Embryonic facial prominence (tissue), 1 donor: ENCODE measurements at regions not wholly inside any gene's neighbourhood (a gene's known extent, or its start where the extent isn't known, plus 50 kb on each side); places are given as distances from the start of the nearest gene placed in this dataset.
"Not testable (repeated sequence)": the region's sequence is repeated elsewhere in the genome, so short reads cannot be mapped to it uniquely, and the experiment has no call there.

Experiments used
- DNase-seq: peaks from one replicate; pipeline ENCODE4 v3.0.0-alpha.2; 2016; ENCODE audit errors: extremely low spot score

DNA sequence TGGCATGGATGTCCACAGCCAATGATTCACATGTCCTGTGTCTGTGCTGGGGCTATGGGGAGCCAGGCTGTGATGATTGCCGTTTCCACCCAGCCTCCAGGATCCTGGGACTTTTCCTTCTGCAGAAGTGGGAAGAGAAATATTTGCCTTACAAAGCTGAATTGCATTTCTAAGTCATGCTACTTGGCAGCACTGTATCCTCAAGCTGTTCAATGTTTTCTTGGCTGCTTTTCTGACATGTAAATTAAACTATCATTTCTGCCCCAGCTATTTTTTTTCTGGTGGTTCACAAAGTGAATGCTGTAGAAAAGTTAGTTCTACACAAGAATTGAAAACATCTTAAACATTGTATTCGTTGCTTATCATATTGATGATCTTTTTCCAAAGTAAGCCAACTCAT lies 51.9 kb upstream of the TCERG1L start:
- no peak for DNase-seq

DNA sequence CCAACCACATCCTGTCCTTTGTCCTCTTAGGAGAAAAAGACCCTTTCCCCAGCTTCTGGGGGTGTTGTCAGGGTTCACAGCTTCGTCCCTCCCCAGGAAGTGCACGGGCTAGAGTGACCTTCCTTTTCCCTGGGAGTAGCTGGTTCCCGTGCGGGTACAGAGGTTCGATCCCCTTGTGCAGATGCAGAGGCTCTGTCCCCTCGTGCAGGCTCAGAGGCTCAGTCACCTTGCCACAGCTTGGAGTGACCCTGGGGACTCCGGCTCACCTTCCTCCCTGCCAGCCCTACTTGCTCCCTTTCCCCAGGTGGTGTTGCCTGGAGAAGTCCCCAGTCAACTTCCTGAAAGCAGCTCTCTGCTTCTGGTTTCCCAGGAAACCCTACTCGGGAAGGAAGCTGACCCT lies 60.0 kb upstream of the TCERG1L start:
- DNase-seq: no peak

DNA sequence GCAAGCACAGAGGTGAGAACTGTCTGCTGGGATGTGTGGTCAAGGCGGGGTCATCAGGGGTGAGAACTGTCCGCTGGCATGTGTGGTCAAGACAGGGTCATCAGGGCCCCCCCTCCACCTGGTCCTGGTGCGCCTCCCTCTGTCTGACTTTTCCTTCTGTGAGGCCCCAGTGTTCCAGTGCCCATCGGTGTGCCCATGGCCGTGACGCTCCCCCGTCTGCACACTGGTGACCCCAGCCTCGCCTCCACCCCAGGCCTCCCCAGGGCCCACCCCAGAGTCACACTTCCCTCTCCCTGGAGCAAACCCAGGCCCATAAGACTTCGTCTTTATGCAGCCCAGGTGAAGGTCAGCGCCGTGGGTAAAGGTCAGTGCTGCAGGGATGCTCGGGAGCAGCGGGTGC lies 70.1 kb upstream of the TCERG1L start:
- DNase-seq: no peak

DNA sequence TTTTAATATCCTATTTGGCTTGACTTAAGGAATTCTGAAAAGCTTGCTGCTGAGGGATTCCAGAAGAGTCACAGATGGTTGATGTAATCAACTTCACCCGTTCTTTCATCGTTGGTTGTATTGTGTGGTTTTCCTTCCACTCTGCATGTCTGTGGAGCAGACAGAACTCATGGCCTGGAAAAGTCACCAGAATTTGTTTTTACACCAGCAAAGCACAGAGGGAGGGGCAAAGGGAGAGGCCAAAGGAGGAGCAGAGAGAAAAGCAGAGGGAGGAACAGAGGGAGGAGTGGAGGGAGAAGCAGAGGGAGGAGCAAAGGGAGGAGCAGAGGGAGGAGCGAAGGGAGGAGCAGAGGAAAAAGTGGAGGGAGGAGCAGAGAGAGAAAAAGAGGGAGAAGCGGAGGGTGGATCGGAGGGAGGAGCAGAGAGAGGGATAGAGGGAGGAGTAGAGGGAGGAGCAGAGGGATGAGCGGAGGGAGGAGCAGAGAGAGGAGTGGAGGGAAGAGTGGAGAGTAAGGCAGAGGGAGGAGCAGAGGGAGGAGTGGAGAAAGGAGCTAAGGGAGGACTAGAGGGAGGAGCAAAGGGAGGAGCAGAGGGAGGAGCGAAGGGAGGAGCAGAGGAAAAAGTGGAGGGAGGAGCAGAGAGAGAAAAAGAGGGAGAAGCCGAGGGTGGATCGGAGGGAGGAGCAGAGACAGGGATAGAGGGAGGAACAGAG lies 73.8 kb upstream of the TCERG1L start:
- DNase-seq: not testable (repeated sequence)

DNA sequence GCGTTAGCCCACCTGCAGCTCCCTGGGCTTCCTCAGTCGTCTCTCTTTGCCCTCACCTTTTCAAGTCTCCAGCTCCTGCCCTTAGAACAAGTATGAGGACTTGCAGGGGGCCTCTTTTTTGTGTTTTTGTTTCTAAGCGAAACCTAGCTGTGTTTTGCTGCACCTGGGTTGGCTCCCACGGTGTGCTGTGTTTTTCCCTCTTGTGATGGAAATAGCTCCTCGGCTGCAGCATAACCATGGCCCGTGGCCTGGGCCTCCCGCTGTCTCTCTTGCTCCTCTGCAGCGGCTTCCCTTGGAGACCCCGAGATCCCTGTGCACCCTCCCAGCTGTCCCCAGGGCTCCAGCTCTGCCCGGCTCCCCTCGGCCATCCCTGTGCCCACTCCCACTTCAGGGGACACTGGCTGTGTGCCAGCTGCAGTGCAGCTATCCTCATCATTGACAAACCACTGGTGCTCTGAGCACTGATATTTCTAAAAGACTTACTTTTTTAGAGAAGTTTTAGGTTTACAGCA lies 75.6 kb upstream of the TCERG1L start:
- DNase-seq: no peak

DNA sequence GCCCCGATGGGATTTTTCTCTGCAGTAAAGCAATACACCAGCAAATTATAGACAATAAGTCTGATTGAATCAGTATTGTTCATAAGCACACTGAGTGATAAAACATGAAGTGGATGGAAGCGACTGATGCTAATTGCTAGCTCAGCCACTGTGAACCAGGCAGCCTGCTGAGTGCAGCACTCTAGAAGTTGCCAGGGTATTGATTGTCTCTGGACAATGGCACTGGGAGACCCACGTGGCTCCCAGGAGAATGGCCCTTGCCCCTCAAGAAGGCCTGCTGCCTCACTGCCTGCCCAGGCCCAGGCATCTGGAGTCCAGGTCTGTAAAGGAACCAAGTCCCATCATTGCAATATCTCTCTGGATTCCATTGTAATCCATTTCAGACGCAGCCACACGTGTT lies 80.4 kb upstream of the TCERG1L start:
- no peak for DNase-seq

DNA sequence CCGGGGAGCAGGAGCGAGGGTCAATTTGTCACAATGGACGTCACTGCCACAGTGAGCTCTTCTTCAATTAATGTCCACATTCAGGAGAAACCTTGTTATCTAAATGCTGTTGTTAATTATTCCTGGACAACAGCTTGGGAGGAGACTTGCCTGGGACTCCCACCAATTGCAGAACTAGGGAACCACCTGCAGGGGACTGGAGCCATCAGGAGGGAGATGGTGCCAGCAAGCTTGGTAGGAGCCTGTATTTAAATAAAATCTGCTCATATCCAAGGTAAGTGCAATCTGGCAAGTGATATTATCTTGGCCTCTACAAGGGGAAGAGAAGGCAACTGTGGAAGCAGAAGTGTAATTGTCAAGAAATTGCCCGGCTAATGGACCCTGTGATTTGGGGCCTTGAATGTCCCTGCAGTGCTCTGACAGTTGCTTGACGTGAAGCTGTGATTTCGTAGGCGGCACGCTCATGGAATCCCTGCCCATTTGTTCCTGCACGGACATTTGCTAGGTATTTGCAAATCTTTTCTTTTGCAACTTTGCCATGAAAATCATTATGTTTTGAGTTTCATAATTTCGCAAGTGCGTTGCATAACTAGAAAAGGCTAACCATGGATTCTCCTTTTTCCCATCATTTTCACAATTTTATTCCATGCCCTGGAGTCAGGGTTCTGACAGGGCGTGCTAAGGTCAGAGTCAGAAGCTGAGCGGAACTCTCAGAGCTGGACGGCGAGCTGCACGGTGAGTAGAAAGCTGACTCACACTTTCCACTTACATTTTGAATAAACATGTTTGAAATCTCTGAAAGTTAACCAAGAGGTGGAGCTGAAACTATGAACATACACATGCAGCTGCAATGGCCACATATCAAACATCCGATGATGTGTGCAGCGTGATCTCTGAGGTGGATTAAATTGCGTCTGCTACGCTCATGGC lies 84.9 kb upstream of the TCERG1L start:
- no peak for DNase-seq

DNA sequence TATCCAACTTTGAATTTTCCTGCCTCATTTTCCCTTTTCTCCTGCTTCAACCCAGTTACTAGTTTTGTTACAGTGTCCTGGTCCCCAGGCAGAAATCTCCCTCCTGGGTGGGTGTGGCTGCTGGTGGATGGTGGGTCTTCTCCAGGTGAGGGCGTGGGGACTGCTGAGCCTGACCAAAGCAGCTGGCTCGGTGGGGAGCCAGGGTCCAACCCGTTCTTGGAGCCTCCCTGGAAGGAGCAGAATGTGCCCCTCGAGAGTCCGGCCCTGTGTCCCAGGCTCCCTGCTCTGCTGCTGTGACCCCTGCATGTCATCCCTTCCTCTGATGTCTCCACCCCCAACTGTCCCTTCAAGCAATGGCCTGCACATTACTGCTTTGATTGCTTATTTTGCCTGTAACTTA lies 86.6 kb upstream of the TCERG1L start:
- DNase-seq: no peak

DNA sequence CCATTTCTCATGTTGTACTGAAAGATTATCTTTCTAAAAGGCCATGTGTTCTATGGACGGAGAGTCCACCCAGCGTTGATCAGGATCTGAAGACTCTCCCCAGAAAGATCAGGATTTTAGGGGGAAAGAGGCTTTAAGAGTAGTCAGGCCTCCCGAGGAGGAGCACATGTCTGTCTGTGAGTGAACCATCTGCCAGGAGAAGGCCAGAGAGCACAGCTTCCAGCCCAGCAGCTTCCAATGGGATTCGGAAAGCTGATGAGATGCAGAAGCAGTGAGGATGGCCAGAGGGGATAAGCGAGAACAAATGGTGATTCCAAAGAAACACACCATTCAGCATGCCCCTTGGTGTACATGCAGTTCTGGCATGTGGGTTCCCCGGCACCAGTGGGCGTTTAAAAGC lies 88.5 kb upstream of the TCERG1L start:
- no peak for DNase-seq

DNA sequence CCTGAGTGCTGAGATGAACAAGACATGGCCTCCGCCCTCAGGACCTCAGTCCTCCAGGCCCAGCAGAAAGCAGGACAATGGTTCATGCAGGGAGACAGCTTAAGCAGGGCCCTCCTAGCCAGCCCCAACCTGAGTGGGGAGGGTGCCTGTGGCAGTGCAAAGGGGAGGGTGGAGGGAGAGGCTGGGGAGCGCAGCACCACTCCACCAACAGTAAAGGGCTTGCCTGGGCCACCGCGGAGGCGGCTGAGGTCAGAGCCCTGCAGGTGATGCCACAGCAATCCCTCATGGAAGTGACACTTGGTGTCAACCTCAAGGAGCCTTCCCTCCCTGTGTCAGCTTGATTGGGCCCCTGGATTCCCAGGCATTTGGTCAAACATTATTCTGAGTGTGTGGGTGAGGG lies 89.0 kb upstream of the TCERG1L start:
- no peak for DNase-seq

DNA sequence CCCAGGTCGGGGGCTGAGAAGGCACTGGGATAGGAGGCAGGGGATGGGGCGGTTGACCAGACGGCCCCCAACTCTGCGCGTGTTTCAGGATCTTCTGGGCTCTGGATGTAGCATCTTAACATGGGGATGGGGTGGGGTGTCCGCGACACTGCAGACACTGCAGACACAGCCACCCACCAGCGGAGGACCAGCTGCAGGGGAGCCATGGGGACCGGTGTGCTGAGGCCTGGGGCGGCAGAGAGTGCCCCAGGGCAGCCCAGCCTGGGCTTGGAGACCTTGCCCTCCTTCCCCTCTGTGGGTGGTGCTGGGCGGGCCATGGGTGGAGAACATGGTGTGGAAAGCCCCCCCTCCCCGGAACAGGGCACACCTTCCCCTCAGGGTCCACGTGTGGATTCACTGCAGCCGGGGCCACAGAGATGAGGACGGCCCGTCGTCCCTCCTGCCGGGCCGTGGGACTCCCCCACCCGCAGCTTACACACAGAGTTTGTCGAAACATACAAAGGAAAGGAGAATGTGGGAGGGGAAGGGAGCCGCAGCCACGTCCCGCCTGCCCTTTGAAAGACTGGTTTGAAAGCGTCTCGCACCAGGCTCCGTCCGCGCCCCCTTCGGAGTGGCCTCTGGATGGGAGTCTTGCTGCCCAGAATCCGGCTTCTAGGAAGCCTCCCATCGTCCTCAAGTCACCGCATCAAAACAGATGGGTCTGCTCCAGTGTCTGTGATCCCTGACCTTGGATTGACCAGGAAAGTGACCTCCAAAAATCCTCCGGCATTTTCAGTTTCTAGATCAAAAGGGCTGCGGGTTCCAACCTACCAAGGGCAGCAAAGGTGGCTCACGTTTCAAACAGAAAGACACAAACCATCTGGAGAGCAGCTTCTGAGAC lies 91.5 kb upstream of the TCERG1L start:
- no peak for DNase-seq

DNA sequence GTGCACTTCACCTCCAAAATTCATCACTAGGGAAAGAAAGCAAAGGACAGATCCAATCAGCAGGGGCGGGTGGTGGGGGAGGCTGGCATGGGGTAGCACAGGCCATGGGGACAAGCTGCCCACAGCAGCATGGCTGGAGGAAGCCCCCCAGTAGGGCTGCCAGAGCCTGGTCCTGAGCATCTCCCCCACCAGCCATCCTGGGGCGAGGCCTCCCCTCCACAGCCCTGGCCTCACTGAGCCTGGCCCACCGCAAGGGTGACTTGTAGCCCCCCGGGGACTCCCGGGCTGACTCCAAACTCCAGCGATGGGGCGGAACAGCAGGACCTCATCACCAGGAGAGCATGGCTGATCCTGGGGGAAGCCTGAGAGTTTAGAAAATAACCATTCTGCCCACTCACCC lies 92.4 kb upstream of the TCERG1L start:
- DNase-seq: no peak

DNA sequence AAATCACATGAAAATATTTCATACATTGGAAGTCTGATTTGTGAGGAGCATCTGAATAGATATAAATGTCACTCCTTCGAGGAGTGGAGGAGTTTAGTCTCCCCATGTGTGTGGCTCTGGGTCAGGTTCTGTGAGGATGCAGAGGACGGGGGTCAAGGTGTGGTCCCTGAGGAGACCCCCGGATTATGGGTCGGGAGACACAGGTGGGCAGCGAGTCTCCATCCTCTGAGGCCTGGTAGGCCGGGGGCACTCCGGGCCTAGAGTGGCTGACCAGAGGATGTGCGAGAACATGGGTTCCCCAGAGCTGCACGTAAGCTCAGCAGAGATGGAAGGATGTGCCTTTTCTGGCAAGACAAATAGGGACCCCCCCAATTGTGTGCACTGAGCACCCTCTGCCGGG lies 93.4 kb upstream of the TCERG1L start:
- no peak for DNase-seq

DNA sequence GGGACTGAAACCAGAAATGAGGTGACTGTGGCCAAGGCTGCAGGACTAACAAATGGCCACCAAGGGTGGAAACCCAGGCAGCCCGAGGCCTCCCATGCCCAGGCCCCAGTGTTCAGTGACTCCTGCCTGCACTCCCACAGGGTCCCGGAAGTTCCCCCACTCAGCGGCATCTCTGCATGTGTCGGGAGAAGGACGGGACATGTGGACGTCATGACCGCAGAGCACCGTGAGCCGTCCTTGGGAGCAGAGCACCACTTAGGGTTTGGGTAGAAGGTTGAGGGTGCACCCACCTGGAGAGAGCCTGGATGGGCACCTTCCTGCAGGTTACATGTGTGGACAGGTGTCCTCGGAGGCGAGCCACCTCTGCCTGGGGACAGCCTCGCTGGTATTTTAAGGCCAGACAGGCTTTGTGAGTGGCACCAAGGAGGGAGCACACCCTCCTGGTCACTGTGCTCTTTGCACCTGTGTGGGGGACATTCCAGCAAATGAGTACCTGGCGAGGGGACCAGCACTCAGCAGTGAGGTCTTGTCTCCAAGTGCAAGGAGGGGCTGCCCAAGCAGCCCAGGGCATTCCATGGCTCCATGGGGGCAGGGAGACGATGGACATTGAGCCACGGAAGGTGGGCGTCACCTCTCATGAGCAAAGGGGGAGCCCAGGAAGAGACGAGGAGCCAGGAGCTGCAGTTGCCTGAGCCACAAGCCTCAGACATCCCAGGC lies 95.3 kb upstream of the TCERG1L start:
- DNase-seq: no peak

DNA sequence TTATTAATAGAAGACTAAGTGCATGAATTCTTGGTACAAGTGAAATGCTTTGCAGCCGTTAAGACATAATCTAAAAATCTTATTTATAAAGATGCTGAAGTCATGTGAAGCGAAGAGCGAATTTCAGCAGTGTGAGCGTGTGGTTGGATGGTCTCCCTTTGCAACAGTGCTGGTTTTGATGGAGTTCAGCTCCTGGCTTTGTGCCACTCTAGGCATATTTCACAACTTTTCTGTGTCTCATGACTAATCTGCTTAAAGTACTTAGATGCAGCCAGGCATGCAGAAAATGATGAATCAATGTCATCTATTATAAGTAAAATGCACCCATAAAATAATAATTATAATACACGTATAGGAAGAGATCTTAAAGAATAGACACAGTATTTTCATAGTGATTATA lies 107.2 kb upstream of the TCERG1L start:
- no peak for DNase-seq

DNA sequence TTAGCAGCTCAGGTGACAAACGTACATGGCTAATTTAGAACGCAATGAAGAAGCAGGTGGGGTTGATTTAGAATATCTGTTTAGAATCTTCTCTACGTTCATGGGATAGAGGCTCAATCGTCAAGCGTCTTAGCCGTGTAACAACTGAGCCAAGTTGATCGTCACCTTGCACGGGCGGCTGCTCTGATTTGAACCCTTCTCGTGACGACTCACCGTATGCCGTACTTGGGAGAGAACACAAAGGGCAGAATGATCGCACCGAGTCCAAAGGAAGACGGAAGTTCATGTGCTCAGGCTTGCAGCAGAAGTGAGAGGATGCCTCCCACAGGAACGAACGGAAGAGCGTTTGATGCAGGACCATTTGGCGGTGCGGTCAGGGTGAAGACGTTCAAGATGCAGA lies 108.3 kb upstream of the TCERG1L start:
- no peak for DNase-seq

DNA sequence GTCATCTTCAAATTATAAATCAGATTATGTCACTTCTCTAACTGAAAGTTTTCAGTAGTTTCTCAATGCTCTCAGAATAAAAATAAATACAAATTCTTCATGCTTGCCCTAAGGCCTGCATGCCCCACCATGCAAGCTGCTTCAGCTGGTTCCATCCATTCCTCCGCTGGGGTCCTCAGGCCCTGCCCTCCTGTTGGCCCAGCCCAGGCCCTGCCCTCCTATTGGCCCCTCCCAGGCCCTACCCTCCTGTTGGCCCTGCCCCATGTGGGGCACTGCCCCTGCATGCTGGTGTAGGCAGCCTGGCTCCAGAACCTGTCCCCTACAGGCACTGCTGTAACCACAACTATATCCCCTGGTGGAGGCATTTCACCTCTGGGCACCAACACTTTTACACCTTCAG lies 109.3 kb upstream of the TCERG1L start:
- no peak for DNase-seq

DNA sequence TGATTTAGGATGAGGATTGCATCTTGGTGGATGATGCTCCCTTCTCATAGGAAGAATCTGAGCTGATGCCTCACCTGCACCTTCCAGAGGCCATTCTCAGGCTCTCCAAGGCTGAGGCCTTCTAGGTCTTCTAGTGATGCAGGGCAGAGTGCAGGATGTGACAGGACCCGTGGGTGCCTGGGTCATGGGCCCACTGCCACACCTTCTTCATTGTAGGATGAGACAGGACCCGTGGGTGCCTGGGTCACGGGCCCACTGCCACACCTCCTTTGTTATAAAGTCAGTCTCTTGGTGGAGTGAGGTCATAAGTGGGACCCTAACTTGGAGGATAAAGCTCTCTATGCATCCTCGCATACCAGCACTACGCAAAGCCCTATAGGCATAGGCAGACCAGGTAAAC lies 109.9 kb upstream of the TCERG1L start:
- DNase-seq: no peak

DNA sequence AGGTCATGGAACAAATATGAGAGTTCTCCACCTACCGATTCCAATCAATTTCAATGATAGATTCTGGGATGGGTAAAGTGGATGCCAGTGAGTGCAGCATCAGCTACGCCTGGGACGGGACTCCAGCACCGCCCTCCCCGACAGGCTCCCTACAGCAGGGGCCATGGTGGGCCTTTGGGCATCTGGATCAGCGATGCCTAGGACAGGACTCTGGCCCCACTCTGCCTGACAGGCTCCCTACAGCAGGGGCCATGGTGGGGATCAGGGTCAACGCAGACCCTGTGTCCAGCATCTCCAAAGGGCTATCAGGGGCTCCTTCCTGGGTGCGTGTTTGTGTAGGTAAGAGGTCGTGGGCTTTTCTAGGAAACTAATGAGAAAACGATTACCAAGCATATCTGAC lies 111.2 kb upstream of the TCERG1L start:
- DNase-seq: no peak

DNA sequence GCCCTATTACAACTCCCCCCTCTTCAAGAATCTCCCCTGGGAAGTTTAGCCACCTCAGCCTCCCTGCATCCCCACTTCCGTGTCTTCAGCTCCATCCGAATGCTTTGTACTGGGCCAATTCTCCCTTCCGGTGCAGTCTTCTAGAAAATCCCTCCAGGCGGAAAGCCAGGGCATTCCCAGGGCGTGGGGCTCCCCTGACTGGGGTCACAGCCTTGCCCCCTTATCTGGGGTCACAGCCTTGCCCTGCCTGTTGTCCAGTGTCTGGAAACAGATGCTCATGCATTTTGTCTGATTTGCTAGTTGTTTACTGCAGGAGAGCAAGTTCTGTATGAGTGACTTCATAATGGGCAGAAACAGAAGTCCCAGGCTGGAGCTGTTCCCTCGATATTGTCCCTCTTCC lies 112.5 kb upstream of the TCERG1L start:
- DNase-seq: no peak

DNA sequence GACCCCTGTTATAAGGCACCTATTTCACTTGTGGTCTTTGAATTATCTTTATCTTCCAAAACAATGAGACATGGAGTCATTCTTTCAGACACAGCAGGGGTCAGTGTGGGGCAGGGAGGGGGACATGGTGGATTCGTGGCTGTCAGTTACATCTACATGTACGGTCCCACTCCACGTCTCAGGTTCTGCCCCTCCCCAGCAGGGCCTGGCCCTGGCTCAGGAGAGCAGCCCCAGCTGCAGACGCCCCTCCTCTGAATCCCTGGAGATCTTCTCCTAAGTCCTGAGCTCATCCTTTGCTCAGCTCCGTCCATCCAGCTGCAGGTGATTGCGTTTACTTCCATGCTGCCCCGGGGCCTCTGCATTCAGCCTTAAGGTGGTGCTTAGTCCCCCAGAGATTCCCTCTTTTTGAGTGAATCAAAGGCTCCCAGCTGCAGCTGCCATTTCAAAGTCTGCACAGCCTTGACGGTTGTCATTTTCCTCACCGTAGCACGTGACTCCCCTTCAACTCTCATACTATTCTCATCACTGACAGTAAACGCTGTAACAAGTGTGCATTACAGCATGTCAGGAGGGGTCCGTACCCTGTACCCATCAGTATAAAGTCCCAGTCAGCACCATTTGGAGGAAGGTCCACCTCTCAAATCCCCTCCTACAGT lies 113.4 kb upstream of the TCERG1L start:
- DNase-seq: no peak
